MCF 10A (cell line): ENCODE measurements at regions not wholly inside any gene's neighbourhood (a gene's known extent, or its start where the extent isn't known, plus 50 kb on each side); places are given as distances from the start of the nearest gene placed in this dataset.
"Not testable (repeated sequence)": the region's sequence is repeated elsewhere in the genome, so short reads cannot be mapped to it uniquely, and the experiment has no call there.

Source experiments
- BruUV-seq: library from RNA; stranded (reverse); fragments of 400-500 nt; replicated peaks from 2 replicates; lab custom pipeline; 2021; lab: Mats Ljungman, UMichigan
- CTCF ChIA-PET: fragments of 300-600 bp; sonication (Branson Sonifier 250); formaldehyde crosslinking; extraction: SDS; loops from one replicate; lab custom pipeline; 2021; ENCODE audit warnings: antibody characterized with exemption, inconsistent platforms; lab: Yijun Ruan, JAX
- POLR2A ChIA-PET: fragments of 300-600, 350-650 bp; sonication (Branson Sonifier 250); formaldehyde crosslinking; extraction: SDS; loops from one replicate; lab custom pipeline; 2020; ENCODE audit warnings: antibody characterized with exemption, inconsistent platforms; lab: Yijun Ruan, JAX
- DNase-seq: peaks from one replicate; pipeline ENCODE4 v3.0.0-alpha.2; 2018; ENCODE audit not compliant: unreplicated experiment
- H3K27ac Mint-ChIP-seq: one replicate; pipeline ENCODE4 v1.8.0; 2022; ENCODE audit warnings: mild to moderate bottlenecking, low read depth, mixed read lengths; ENCODE audit not compliant: unreplicated experiment
- H3K27me3 Mint-ChIP-seq: one replicate; pipeline ENCODE4 v1.8.0; 2022; ENCODE audit warnings: mixed read lengths; ENCODE audit not compliant: insufficient read depth, unreplicated experiment
- H3K36me3 Mint-ChIP-seq: one replicate; pipeline ENCODE4 v1.8.0; 2022; ENCODE audit warnings: mild to moderate bottlenecking, moderate library complexity, mixed read lengths; ENCODE audit not compliant: insufficient read depth, unreplicated experiment
- H3K4me1 Mint-ChIP-seq: one replicate; pipeline ENCODE4 v1.8.0; 2022; ENCODE audit warnings: mixed read lengths; ENCODE audit not compliant: insufficient read depth, unreplicated experiment
- H3K4me3 Mint-ChIP-seq: one replicate; pipeline ENCODE4 v1.8.0; 2022; ENCODE audit warnings: mild to moderate bottlenecking, moderate library complexity, mixed read lengths; ENCODE audit not compliant: unreplicated experiment
- H3K9me3 Mint-ChIP-seq: one replicate; pipeline ENCODE4 v1.8.0; 2022; ENCODE audit warnings: mixed read lengths; ENCODE audit not compliant: unreplicated experiment
- CTCF ChIP-seq: fragments of 200-600 bp; IDR thresholded peaks from one replicate; pipeline ENCODE4 v1.8.0; 2022; ENCODE audit warnings: antibody characterized with exemption, mild to moderate bottlenecking; ENCODE audit not compliant: unreplicated experiment
- intact Hi-C: fragments of 100-400 bp; cut with micrococcal nuclease; formaldehyde crosslinking; loops from 2 replicates; pipeline ENCODE4 v1.14.1; 2022

- intact Hi-C loops: loop anchor here (5.0 kb wide), 1 partner anchor 985 kb away; no protein-coding TSS in a partner anchor
- Mint-ChIP-seq H3K27me3 (no peaks in the 10 kb centered on the region), H3K36me3 (no peaks in the 10 kb centered on the region), H3K4me1 (no peaks in the 10 kb centered on the region), H3K9me3 (no peaks in the 10 kb centered on the region), H3K4me3 (no peak overlapping the region), H3K27ac (no peak overlapping the region)
- ChIA-PET CTCF (interaction anchor here (0.6 kb wide), 1 partner anchor 60 kb away, joined by 4 read pairs; no protein-coding TSS in a partner anchor), POLR2A (interaction anchor here (0.6 kb wide), 1 partner anchor 967 kb away, joined by 5 read pairs; no protein-coding TSS in a partner anchor)
- no TSS peak for BruUV-seq
- DNase-seq: no peak
- no peak for TF ChIP-seq CTCF
Measured at GRCh38 chr1:208351838-208352237, 107.7 kb upstream of the PLXNA2 start.

GRCh38 chr1:208353797-208354196 is 109.6 kb upstream of the PLXNA2 start:
- intact Hi-C loops: loop anchor here (5.0 kb wide), 1 partner anchor 984 kb away; no protein-coding TSS in a partner anchor
- BruUV-seq: not testable (repeated sequence)
- CTCF ChIA-PET: interaction anchor here (0.7 to 1.1 kb wide), 3 partner anchors 109 to 1147 kb away, joined by 3 to 4 read pairs (median 3); no protein-coding TSS in a partner anchor

GRCh38 chr1:208357644-208358507 is 113.7 kb upstream of the PLXNA2 start:
- TF ChIP-seq CTCF: no peak
- H3K27me3 Mint-ChIP-seq: peaks cover 33% of the 10 kb centered on the region
- no peaks in the 10 kb centered on the region for H3K36me3 Mint-ChIP-seq
- H3K9me3 Mint-ChIP-seq: no peaks in the 10 kb centered on the region
- H3K27ac Mint-ChIP-seq: no peak overlapping the region
- intact Hi-C loops: no loop called here
- ChIA-PET POLR2A (interaction anchor here (2.1 kb wide), 1 partner anchor 11 kb away, joined by 6 read pairs; no protein-coding TSS in a partner anchor), CTCF (no interaction called here)
- H3K4me1 Mint-ChIP-seq: no peaks in the 10 kb centered on the region
- H3K4me3 Mint-ChIP-seq: no peak overlapping the region
- no TSS peak for BruUV-seq
- DNase-seq: no peak

More at GRCh38 chr1:208353797-208354196, 109.6 kb upstream of the PLXNA2 start:
- DNase-seq, H3K27ac Mint-ChIP-seq, H3K27me3 Mint-ChIP-seq, H3K36me3 Mint-ChIP-seq, POLR2A ChIA-PET, H3K4me1 Mint-ChIP-seq, H3K4me3 Mint-ChIP-seq, H3K9me3 Mint-ChIP-seq: not testable (repeated sequence)

GRCh38 chr1:208358651-208359050 is 114.5 kb upstream of the PLXNA2 start:
- TF ChIP-seq CTCF: no peak
- no TSS peak for BruUV-seq
- H3K27me3 Mint-ChIP-seq: peaks cover 41% of the 10 kb centered on the region
- H3K36me3 Mint-ChIP-seq: no peaks in the 10 kb centered on the region
- no peaks in the 10 kb centered on the region for H3K9me3 Mint-ChIP-seq
- ChIA-PET POLR2A (interaction anchor here (2.1 kb wide), 1 partner anchor 12 kb away, joined by 6 read pairs; no protein-coding TSS in a partner anchor), CTCF (no interaction called here)
- no peak overlapping the region for H3K4me3 Mint-ChIP-seq
- no peak overlapping the region for H3K27ac Mint-ChIP-seq
- H3K4me1 Mint-ChIP-seq: no peaks in the 10 kb centered on the region
- intact Hi-C loops: no loop called here
- no peak for DNase-seq
